K562 (cell line): ENCODE measurements at regions not wholly inside any gene's neighbourhood (a gene's known extent, or its start where the extent isn't known, plus 50 kb on each side); places are given as distances from the start of the nearest gene placed in this dataset.
"Not testable (repeated sequence)": the region's sequence is repeated elsewhere in the genome, so short reads cannot be mapped to it uniquely, and the experiment has no call there.

Source experiments
- ATAC-seq: fragments of 200-7000 bp; cut with Tn5 transposase; 3 replicates; pipeline ENCODE4 v1.9.1; 2020; ENCODE audit warnings: moderate library complexity
- BruUV-seq: library from RNA; stranded (reverse); fragments of 400-500 nt; replicated peaks from 2 replicates; lab custom pipeline; 2021; lab: Mats Ljungman, UMichigan
- CTCF ChIA-PET: fragments of 300-600 bp; formaldehyde crosslinking; extraction: SDS; loops from one replicate; lab custom pipeline; 2021; ENCODE audit warnings: low intra/inter-chr PET ratio; lab: Yijun Ruan, JAX
- POLR2A ChIA-PET: fragments of 300-600, 350-650 bp; sonication (Branson Sonifier 250); formaldehyde crosslinking; extraction: SDS; loops from one replicate; lab custom pipeline; 2021; ENCODE audit warnings: antibody characterized with exemption, inconsistent platforms; lab: Yijun Ruan, JAX
- DNase-seq, 4 experiments: peaks; one replicate each; pipeline versions ENCODE4 v3.0.0 to v3.0.0-alpha.2; 2011 to 2018; ENCODE audit warnings: low spot score in 3 of 4, mixed read lengths in 3 of 4; ENCODE audit errors: extremely low read depth in 1 of 4
- FAIRE-seq: peaks from 2 replicates; lab custom pipeline; 2011; peaks lifted over from hg19 to GRCh38; lab: Jason Lieb, UNC
- H2AFZ ChIP-seq: 2 replicates; pipeline ENCODE4 v1.6.0; 2011; ENCODE audit warnings: low read depth, low read length, control low read depth, inconsistent platforms
- H3K27ac ChIP-seq: fragments of 200-600 bp; 3 replicates; pipeline ENCODE4 v1.8.0; 2011; ENCODE audit warnings: low read depth, mild to moderate bottlenecking, control low read depth, inconsistent platforms, low read length, moderate library complexity, mixed read lengths; ENCODE audit errors: extremely low read depth
- H3K27me3 ChIP-seq, 2 experiments: fragments of 300-600 bp in 1 of 2; 2 replicates in 1 of 2; 3 replicates in 1 of 2; pipeline versions ENCODE4 v1.6.0 to v1.8.0; 2011; ENCODE audit warnings: inconsistent platforms in 2 of 2, low read length in 2 of 2, mild to moderate bottlenecking in 1 of 2, mixed read lengths in 1 of 2, moderate library complexity in 1 of 2; ENCODE audit not compliant: control insufficient read depth in 2 of 2, insufficient read depth in 2 of 2
- H3K36me3 ChIP-seq: fragments of 300-600 bp; 3 replicates; pipeline ENCODE4 v1.8.0; 2011; ENCODE audit warnings: mild to moderate bottlenecking, low read length, inconsistent platforms; ENCODE audit not compliant: control insufficient read depth, insufficient read depth
- H3K4me1 ChIP-seq, 2 experiments: fragments of 200-600 bp in 1 of 2; replicated peaks in 1 of 2; 2 replicates in 1 of 2; 3 replicates in 1 of 2; pipeline versions ENCODE4 v1.5.1 to v1.8.0; 2011; ENCODE audit warnings: inconsistent platforms in 2 of 2, low read length in 2 of 2, mild to moderate bottlenecking in 1 of 2, mixed read lengths in 1 of 2, moderate library complexity in 1 of 2; ENCODE audit not compliant: control insufficient read depth in 2 of 2, insufficient read depth in 2 of 2
- H3K4me2 ChIP-seq: 2 replicates; pipeline ENCODE4 v1.6.1; 2011; ENCODE audit warnings: low read length, control low read depth, inconsistent platforms, mixed read lengths; ENCODE audit not compliant: insufficient read depth
- H3K4me3 ChIP-seq: fragments of 200-600 bp; sonication (generic), shearing (Covaris generic); 2 replicates; pipeline ENCODE4 v1.5.1; 2016; ENCODE audit warnings: control low read depth, inconsistent platforms
- H3K79me2 ChIP-seq: fragments of 200-600 bp; 3 replicates; pipeline ENCODE4 v1.8.0; 2011; ENCODE audit warnings: low read length, inconsistent platforms; ENCODE audit not compliant: control insufficient read depth, insufficient read depth
- H3K9ac ChIP-seq, 2 experiments: 2 replicates each; pipeline versions ENCODE4 v1.6.0 to v1.6.1; 2011; ENCODE audit warnings: low read depth in 2 of 2, low read length in 2 of 2, control low read depth in 1 of 2, inconsistent platforms in 1 of 2, mild to moderate bottlenecking in 1 of 2, mixed read lengths in 1 of 2; ENCODE audit not compliant: insufficient read depth in 1 of 2
- H3K9me1 ChIP-seq: one replicate; pipeline ENCODE4 v1.6.0; 2011; ENCODE audit warnings: inconsistent platforms, mild to moderate bottlenecking, low read length, moderate library complexity; ENCODE audit not compliant: control insufficient read depth, insufficient read depth
- H3K9me3 ChIP-seq: replicated peaks from 2 replicates; pipeline ENCODE4 v1.5.1; 2011; ENCODE audit warnings: low read depth, low read length, inconsistent platforms; ENCODE audit not compliant: control insufficient read depth, insufficient read depth
- H4K20me1 ChIP-seq: replicated peaks from 2 replicates; pipeline ENCODE4 v1.6.1; 2011; ENCODE audit warnings: low read length, inconsistent platforms, mixed read lengths; ENCODE audit not compliant: control insufficient read depth, insufficient read depth
- CLOCK ChIP-seq: fragments of 250-450 bp; sonication (Bioruptor Pico); IDR thresholded peaks from 2 replicates; pipeline ENCODE4 v1.4.0; 2020; ENCODE audit warnings: mild to moderate bottlenecking, moderate library complexity, borderline replicate concordance
- ETV6 ChIP-seq, 3 experiments: fragments of 150-350 bp in 1 of 3; sonication (generic) in 1 of 3; formaldehyde crosslinking in 1 of 3; IDR thresholded peaks; 2 replicates each; pipeline versions ENCODE4 v1.6.1 to v1.8.0; 2014 to 2022; ENCODE audit warnings: borderline replicate concordance in 2 of 3, low read depth in 2 of 3, antibody characterized with exemption in 1 of 3, low read length in 1 of 3, mild to moderate bottlenecking in 1 of 3, missing genetic modification reagents in 1 of 3
- KAT7 ChIP-seq: sonication (generic); formaldehyde crosslinking; IDR thresholded peaks from 2 replicates; pipeline ENCODE4 v1.8.0; 2022; ENCODE audit warnings: missing genetic modification reagents, mild to moderate bottlenecking, borderline replicate concordance
- RBM34 ChIP-seq: fragments of 200-400 bp; formaldehyde crosslinking; IDR thresholded peaks from 2 replicates; pipeline ENCODE4 v1.6.1; 2018; ENCODE audit warnings: low read length, borderline replicate concordance; ENCODE audit not compliant: insufficient read depth
- RFX7 ChIP-seq: fragments of 250-450 bp; sonication (Bioruptor Pico); IDR thresholded peaks from 2 replicates; pipeline ENCODE4 v1.5.1; 2021; ENCODE audit warnings: mild to moderate bottlenecking
- SRSF1 ChIP-seq: fragments of 200-400 bp; formaldehyde crosslinking; IDR thresholded peaks from 2 replicates; pipeline ENCODE4 v1.6.1; 2017; ENCODE audit warnings: mild to moderate bottlenecking, low read depth, low read length, moderate library complexity
- ZFX ChIP-seq: sonication (generic); formaldehyde crosslinking; IDR thresholded peaks from 2 replicates; pipeline ENCODE4 v1.8.0; 2022; ENCODE audit warnings: mild to moderate bottlenecking, missing genetic modification reagents, moderate library complexity
- WGBS: fragments of 100-300 bp; shearing (Covaris generic); methylation state at CpG from one replicate; pipeline ENCODE4 v1.1.6; 2016; ENCODE audit warnings: low coverage, mixed read lengths; ENCODE audit not compliant: insufficient coverage; ENCODE audit errors: missing lambda C conversion rate; 5-methylcytosine and 5-hydroxymethylcytosine counted together
- in situ Hi-C: fragments of 300-500 bp; cut with MboI; formaldehyde crosslinking; loops from 4 replicates; pipeline ENCODE4 v1.15.0; 2018; ENCODE audit warnings: inconsistent platforms, mixed read lengths
- intact Hi-C: fragments of 100-400 bp; cut with micrococcal nuclease; formaldehyde crosslinking; loops from 2 replicates; pipeline ENCODE4 v1.14.2; 2022

GRCh38 chr4:25509646-25510045, 132.6 kb downstream of the ANAPC4 start (continued):
- no peak for TF ChIP-seq CLOCK (CRISPR knock-in tag)
- TF ChIP-seq ZFX, result no peak
- TF ChIP-seq ETV6 (IDR thresholded peaks at IDR 0.05; ENCODE audit: borderline replicate concordance in 1 of 2, low read depth in 2 of 2, low read length in 1 of 2), result no peak
- TF ChIP-seq ETV6 (CRISPR knock-in tag; IDR thresholded peaks at IDR 0.05; ENCODE audit: borderline replicate concordance), result no peak
- no peak for TF ChIP-seq KAT7 (CRISPR knock-in tag)
- no peak for TF ChIP-seq RBM34
- TF ChIP-seq SRSF1, result no peak
- no peak for TF ChIP-seq RFX7 (CRISPR knock-in tag)

GRCh38 chr4:25511823-25512222, 134.8 kb downstream of the ANAPC4 start:
- FAIRE-seq, H3K27me3 ChIP-seq, H3K9me3 ChIP-seq, H3K4me2 ChIP-seq, ATAC-seq, H3K27ac ChIP-seq, intact Hi-C loops, H4K20me1 ChIP-seq, DNase-seq, CTCF ChIA-PET, H3K79me2 ChIP-seq, in situ Hi-C loops, BruUV-seq, H3K4me1 ChIP-seq, H3K9me1 ChIP-seq, H2AFZ ChIP-seq, H3K9ac ChIP-seq, H3K36me3 ChIP-seq, POLR2A ChIA-PET, H3K4me3 ChIP-seq: not testable (repeated sequence)
- 8% methylated on average over 10 of the region's 10 CpGs for WGBS
